OCI-LY7 (cell line): ENCODE measurements at regions not wholly inside any gene's neighbourhood (a gene's known extent, or its start where the extent isn't known, plus 50 kb on each side); places are given as distances from the start of the nearest gene placed in this dataset.

Source experiments
- EZH2phosphoT487 ChIP-seq: fragments of 200-600 bp; sonication (generic); IDR thresholded peaks from 2 replicates; pipeline ENCODE4 v1.6.1; 2018; ENCODE audit warnings: low read depth, borderline replicate concordance, mild to moderate bottlenecking, mixed run types, antibody characterized with exemption, low read length, moderate library complexity, mixed read lengths
- TF ChIP-seq, protein P1 (sequence below): fragments of 200-600 bp; sonication (generic); conservative IDR thresholded peaks from 2 replicates; pipeline ENCODE4 v1.5.1; 2014; ENCODE audit warnings: mild to moderate bottlenecking, antibody characterized with exemption, low read length, moderate library complexity, mixed read lengths

DNA sequence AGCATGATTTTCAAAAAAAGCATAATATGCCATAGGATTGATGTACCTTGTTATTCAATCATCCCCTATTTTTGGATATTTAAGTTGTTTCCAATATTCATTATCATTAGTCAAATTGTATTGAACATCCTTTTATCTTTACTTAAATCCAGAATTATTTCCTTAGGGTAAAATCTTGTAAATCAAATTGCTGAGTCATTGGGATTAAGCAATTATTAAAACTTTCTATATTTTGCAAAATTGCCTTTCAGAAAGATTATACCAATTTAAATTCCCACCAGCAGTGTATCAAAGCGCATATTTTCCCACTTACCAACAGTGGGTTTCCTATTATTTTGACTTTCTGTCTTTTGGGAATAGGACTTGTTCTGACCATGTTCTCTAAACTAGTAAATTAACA is 159.3 kb downstream of the SS18 start:
- TF ChIP-seq, protein P1, sequence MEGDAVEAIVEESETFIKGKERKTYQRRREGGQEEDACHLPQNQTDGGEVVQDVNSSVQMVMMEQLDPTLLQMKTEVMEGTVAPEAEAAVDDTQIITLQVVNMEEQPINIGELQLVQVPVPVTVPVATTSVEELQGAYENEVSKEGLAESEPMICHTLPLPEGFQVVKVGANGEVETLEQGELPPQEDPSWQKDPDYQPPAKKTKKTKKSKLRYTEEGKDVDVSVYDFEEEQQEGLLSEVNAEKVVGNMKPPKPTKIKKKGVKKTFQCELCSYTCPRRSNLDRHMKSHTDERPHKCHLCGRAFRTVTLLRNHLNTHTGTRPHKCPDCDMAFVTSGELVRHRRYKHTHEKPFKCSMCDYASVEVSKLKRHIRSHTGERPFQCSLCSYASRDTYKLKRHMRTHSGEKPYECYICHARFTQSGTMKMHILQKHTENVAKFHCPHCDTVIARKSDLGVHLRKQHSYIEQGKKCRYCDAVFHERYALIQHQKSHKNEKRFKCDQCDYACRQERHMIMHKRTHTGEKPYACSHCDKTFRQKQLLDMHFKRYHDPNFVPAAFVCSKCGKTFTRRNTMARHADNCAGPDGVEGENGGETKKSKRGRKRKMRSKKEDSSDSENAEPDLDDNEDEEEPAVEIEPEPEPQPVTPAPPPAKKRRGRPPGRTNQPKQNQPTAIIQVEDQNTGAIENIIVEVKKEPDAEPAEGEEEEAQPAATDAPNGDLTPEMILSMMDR: no peak
- TF ChIP-seq EZH2phosphoT487: no peak
